Prostate gland (tissue), 2 donors: ENCODE measurements at regions not wholly inside any gene's neighbourhood (a gene's known extent, or its start where the extent isn't known, plus 50 kb on each side); places are given as distances from the start of the nearest gene placed in this dataset.

Source experiments
- CTCF ChIP-seq, 4 experiments: fragments of 200-600 bp in 2 of 4; fragments of 450-650 bp in 2 of 4; sonication (generic) in 2 of 4; IDR thresholded peaks; 1 replicate in 3 of 4; 2 replicates in 1 of 4; pipeline ENCODE4 v1.5.1; 2016 to 2019; ENCODE audit warnings: antibody characterized with exemption in 4 of 4, mild to moderate bottlenecking in 2 of 4, moderate library complexity in 2 of 4
- POLR2A ChIP-seq: fragments of 450-650 bp; IDR thresholded peaks from one replicate; pipeline ENCODE4 v1.6.1; 2016; ENCODE audit warnings: antibody characterized with exemption, mild to moderate bottlenecking
- POLR2AphosphoS5 ChIP-seq: sonication (generic); formaldehyde crosslinking; IDR thresholded peaks from one replicate; pipeline ENCODE4 v1.6.1; 2017; ENCODE audit warnings: antibody characterized with exemption

GRCh38 chr13:39107561-39107960, 69.3 kb downstream of the NHLRC3 start:
- no peak for TF ChIP-seq POLR2A
- no peak for TF ChIP-seq CTCF (IDR thresholded peaks at IDR 0.05)
- TF ChIP-seq POLR2AphosphoS5 = no peak
